Fibroblast of lung (primary cell): ENCODE measurements at regions not wholly inside any gene's neighbourhood (a gene's known extent, or its start where the extent isn't known, plus 50 kb on each side); places are given as distances from the start of the nearest gene placed in this dataset.
"Not testable (repeated sequence)": the region's sequence is repeated elsewhere in the genome, so short reads cannot be mapped to it uniquely, and the experiment has no call there.

Source experiments
- DNase-seq, 2 donors: peaks; one replicate each; pipeline versions ENCODE4 v3.0.0 to v3.0.0-alpha.2; 2010; ENCODE audit warnings: low read depth in 2 of 2
- H2AFZ ChIP-seq: 2 replicates; pipeline ENCODE4 v1.5.1; 2012; ENCODE audit warnings: low read length, control low read depth, inconsistent platforms
- H3K27ac ChIP-seq: 2 replicates; pipeline ENCODE4 v1.5.1; 2011; ENCODE audit warnings: low read length, control low read depth; ENCODE audit not compliant: insufficient read depth
- H3K27me3 ChIP-seq: 2 replicates; pipeline ENCODE4 v1.5.1; 2011; ENCODE audit warnings: mild to moderate bottlenecking, low read length; ENCODE audit not compliant: control insufficient read depth, insufficient read depth
- H3K36me3 ChIP-seq: 2 replicates; pipeline ENCODE4 v1.5.1; 2011; ENCODE audit warnings: low read length; ENCODE audit not compliant: control insufficient read depth, insufficient read depth
- H3K4me1 ChIP-seq: 2 replicates; pipeline ENCODE4 v1.5.1; 2011; ENCODE audit warnings: low read length; ENCODE audit not compliant: control insufficient read depth, insufficient read depth; ENCODE audit errors: extremely low read depth
- H3K4me2 ChIP-seq: 2 replicates; pipeline ENCODE4 v1.5.1; 2011; ENCODE audit warnings: low read length, control low read depth; ENCODE audit not compliant: insufficient read depth; ENCODE audit errors: extremely low read depth
- H3K4me3 ChIP-seq, 4 experiments: fragments of 200-600 bp in 1 of 4; sonication (generic) in 1 of 4; replicated peaks in 1 of 4; 2 replicates each; pipeline ENCODE4 v1.5.1; 2011 to 2016; ENCODE audit warnings: low read length in 4 of 4, low read depth in 3 of 4, mild to moderate bottlenecking in 3 of 4, control low read depth in 2 of 4, inconsistent platforms in 1 of 4, mixed read lengths in 1 of 4; ENCODE audit not compliant: insufficient read depth in 1 of 4; ENCODE audit errors: control extremely low read depth in 1 of 4
- H3K79me2 ChIP-seq: 2 replicates; pipeline ENCODE4 v1.5.1; 2012; ENCODE audit warnings: mild to moderate bottlenecking, low read length, inconsistent platforms; ENCODE audit not compliant: control insufficient read depth, insufficient read depth
- H3K9ac ChIP-seq: 2 replicates; pipeline ENCODE4 v1.5.1; 2011; ENCODE audit warnings: mild to moderate bottlenecking, low read length, control low read depth; ENCODE audit not compliant: insufficient read depth
- H3K9me3 ChIP-seq: 2 replicates; pipeline ENCODE4 v1.5.1; 2012; ENCODE audit warnings: low read depth, low read length; ENCODE audit not compliant: control insufficient read depth, insufficient read depth
- H4K20me1 ChIP-seq: 2 replicates; pipeline ENCODE4 v1.5.1; 2011; ENCODE audit warnings: low read length; ENCODE audit not compliant: control insufficient read depth, insufficient read depth; ENCODE audit errors: extremely low read depth
- CTCF ChIP-seq, 2 donors: IDR thresholded peaks in 1 of 2; conservative IDR thresholded peaks in 1 of 2; 1 replicate in 1 of 2; 2 replicates in 1 of 2; pipeline ENCODE4 v1.5.1; 2011 to 2012; ENCODE audit warnings: low read length in 2 of 2, control low read depth in 1 of 2, inconsistent platforms in 1 of 2, low read depth in 1 of 2, mild to moderate bottlenecking in 1 of 2
- EZH2 ChIP-seq: IDR thresholded peaks from 2 replicates; pipeline ENCODE4 v1.5.1; 2012; ENCODE audit warnings: low read length, control low read depth, mild to moderate bottlenecking; ENCODE audit errors: missing control alignments

GRCh38 chr6:170003027-170003426, 251.6 kb downstream of the ERMARD start:
- Histone ChIP-seq H3K4me1 (no peaks in the 10 kb centered on the region), H3K36me3 (no peaks in the 10 kb centered on the region), H4K20me1 (no peaks in the 10 kb centered on the region), H2AFZ (no peak overlapping the region), H3K4me2 (no peak overlapping the region), H3K79me2 (no peaks in the 10 kb centered on the region), H3K9me3 (no peaks in the 10 kb centered on the region), H3K27ac (no peak overlapping the region), H3K9ac (no peak overlapping the region), H3K4me3 (no peak overlapping the region), H3K27me3 (no peaks in the 10 kb centered on the region)
- no peak for DNase-seq
- TF ChIP-seq EZH2 (no peak), CTCF (conservative IDR thresholded peaks at IDR 0.05 in 1 of 2, IDR thresholded peaks at IDR 0.05 in 1 of 2; ENCODE audit: low read depth in 1 of 2, low read length in 2 of 2) (no peak)

GRCh38 chr6:170001782-170002181, 250.4 kb downstream of the ERMARD start:
- not testable (repeated sequence) for H3K9ac ChIP-seq

DNA sequence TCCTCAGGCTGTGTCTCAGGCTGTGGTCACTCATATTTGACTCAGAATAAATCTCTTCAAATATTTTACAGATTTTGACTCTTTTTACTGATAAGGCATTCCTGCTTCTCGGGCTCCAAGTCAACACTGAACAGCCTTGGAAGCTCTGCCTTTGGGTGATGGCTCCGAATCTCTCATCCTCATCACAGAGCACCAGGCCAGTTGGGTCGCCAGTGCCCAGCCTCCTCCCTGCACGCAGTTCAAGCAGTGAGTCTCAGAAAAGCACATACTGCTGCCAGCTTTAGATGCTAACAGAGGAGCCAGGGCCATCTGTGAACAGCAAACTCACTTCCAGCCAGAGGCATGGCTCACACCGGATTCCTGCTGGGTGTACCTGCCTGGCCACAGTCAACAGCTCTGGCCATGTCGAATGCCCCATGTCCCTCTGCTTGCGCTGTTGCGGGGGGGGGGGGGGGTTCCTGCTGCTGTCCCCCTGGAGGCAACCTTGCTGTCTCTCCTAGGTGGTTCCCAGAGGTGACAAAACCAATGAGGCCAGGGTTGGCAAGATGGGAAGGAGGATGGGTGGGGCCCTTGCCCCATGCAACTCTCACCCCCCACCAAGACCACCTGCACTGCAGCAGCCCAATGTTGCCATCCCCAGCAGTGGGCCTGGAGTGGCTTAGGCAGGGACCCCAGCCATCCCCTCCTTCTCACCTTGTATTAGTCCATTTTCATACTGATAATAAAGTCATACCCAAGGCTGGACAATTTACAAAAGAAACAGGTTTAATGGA, 248.8 kb downstream of the ERMARD start:
- H3K9ac ChIP-seq = no peak overlapping the region
- no peaks in the 10 kb centered on the region for H4K20me1 ChIP-seq
- no peaks in the 10 kb centered on the region for H3K36me3 ChIP-seq
- H3K79me2 ChIP-seq = no peaks in the 10 kb centered on the region
- H3K4me1 ChIP-seq = no peaks in the 10 kb centered on the region
- TF ChIP-seq CTCF (conservative IDR thresholded peaks at IDR 0.05 in 1 of 2, IDR thresholded peaks at IDR 0.05 in 1 of 2; ENCODE audit: low read depth in 1 of 2, low read length in 2 of 2) (no peak), EZH2 (no peak)
- H2AFZ ChIP-seq = no peak overlapping the region
- no peak overlapping the region for H3K4me2 ChIP-seq
- no peak overlapping the region for H3K27ac ChIP-seq
- no peak overlapping the region for H3K4me3 ChIP-seq
- H3K27me3 ChIP-seq = no peaks in the 10 kb centered on the region
- no peaks in the 10 kb centered on the region for H3K9me3 ChIP-seq
- no peak for DNase-seq

More at GRCh38 chr6:170001782-170002181, 250.4 kb downstream of the ERMARD start:
- not testable (repeated sequence) for H3K9me3 ChIP-seq, H3K4me1 ChIP-seq, H3K36me3 ChIP-seq, DNase-seq, H3K4me3 ChIP-seq, H3K4me2 ChIP-seq, H3K79me2 ChIP-seq, H3K27ac ChIP-seq, H4K20me1 ChIP-seq, H2AFZ ChIP-seq, H3K27me3 ChIP-seq
